ENCODE measurements at regions not wholly inside any gene's neighbourhood (a gene's known extent, or its start where the extent isn't known, plus 50 kb on each side); places are given as distances from the start of the nearest gene placed in this dataset.

DNA sequence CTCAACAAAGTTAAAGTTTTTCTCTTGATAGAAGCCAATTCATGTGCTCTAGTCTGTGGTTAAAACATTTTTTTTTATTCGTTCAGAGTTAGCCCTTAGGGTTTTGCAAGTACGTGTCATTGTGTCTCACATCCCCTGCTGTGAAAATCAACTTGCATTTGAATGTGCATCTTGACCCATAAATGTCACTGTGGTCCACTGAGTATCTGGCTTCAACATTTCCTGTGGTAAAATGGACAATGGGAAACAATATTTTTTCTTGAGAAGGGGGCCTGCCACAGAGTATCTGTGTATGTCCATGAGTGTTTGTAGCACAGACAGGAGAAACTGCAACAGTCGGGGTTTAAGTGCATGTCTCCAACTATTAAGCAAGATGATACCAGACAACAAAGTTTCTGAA, 554.8 kb upstream of the TENM3 start:
- DNase-seq: no peak

DNA sequence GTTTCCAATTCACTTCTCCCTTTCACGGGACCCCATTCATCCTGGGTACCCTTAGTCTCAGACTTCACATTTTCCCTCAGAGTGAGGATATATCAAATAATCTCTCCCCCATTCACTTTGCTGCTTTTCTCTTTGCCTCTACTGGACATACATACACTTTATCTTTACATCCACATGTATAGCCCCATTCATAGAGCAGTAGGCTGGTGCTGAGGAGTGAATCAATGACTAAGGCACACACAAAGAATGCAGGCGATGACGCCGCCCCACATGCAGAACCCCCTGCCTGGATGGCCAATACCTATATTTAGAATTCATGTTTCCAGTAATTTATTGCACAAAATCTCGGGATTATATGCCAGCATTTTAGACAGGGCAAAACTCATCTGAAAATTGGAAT, 554.3 kb upstream of the TENM3 start:
- no peak for DNase-seq

GRCh38 chr4:181690498-181690897, 552.7 kb upstream of the TENM3 start:
- DNase-seq: no peak

GRCh38 chr4:181692965-181693364, 550.2 kb upstream of the TENM3 start:
- DNase-seq: no peak

DNA sequence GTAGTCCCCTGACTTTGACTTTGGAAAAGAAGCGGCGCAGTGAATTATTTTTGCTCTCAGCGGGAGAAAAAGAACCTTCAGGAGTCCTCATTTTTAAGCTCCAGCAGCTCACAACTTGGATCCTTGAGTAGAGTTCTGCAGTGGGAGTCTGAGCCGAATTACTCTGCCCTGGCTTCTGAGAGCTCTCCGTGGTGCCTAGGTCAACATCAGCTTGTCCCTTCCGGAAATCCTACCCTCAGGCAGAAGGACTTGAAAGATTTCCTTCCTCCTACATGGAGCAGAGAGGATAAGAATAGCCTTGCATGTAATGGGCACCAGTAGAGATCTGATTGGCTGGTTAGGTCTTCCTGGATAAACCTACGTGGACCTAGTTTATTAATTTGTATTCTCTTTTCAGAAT, 549.7 kb upstream of the TENM3 start:
- DNase-seq: no peak

GRCh38 chr4:181698221-181698620, 545.0 kb upstream of the TENM3 start:
- DNase-seq: no peak

- DNase-seq: no peak
Observed at GRCh38 chr4:181701214-181701613, 542.0 kb upstream of the TENM3 start.

DNA sequence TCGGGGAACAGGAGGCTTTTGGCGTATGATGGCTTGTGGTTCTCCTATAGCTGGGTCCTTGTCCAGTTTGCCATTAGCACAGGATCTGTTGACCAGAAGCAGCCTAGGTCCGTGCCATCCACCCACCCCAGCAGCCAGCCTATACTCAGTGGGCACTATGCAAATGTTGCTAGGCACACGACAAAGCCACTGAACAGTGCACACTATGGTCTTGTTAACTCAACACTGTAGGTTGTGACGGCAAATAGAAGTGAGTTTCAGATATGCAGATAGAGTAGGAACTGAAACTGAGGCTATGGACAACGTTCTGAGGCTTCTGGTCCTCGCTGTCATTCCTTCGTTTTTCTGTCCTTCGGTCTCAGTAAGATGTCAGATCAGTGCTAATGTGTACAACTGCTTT, 541.3 kb upstream of the TENM3 start:
- no peak for DNase-seq

DNA sequence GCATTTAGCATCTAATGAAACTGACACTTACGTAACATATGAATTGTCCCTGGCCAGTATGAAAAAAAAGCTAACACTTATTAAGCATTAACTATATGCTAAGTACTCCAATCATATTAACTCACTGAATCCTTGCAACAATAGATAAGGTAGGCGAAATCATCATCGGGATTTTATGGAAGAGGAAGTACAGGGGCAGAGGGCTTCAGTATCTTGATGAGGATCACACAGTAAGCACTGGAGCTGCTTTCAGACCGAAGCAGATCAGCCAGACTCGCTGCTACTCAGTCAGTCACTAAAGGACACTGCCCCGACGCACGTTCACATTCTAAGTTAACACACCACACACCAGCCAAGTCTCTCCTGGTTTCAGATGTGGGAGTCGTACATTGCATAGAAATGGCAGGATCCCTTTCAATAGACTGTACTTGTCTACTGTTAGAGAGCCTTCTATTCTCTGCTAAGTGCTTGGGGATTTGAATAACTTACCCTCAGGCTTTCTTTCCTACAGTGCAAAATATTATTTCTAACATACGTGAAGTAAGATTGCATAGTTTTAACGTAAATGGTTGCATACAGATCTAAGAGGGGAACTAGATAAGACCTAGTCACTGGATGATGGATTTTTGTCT, 540.2 kb upstream of the TENM3 start:
- DNase-seq: no peak

GRCh38 chr4:181710143-181710542, 533.1 kb upstream of the TENM3 start:
- no peak for DNase-seq

GRCh38 chr4:181711387-181711786, 531.8 kb upstream of the TENM3 start:
- no peak for DNase-seq

DNA sequence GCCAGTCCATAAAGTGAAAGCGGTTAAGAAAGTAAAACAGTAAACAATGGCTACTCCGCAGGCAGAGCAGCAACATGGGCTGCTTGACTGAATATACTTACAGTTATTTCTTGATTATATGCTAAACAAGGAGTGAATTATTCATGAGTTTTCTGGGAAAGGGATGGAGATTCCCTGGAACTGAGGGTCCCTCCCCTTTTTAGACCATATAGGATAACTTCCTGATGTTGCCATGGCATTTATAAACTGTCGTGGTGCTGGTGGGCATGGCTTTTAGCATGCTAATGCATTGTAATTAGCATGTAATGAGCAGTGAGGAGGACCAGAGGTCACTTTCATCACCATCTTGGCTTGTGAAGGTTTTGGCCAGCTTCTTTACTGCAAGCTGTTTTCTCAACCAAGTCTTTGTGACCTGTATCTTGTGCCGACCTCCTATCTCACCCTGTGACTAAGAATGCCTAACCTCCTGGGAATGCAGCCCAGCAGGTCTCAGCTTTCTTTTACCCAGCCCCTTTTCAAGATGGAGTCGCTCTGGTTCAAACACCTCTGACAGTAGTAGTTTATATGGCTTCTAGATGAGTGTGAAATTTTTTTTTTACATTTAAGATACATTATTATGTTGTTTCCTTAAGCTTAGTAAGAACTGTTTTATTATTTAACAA, 514.8 kb upstream of the TENM3 start:
- no peak for DNase-seq

DNA sequence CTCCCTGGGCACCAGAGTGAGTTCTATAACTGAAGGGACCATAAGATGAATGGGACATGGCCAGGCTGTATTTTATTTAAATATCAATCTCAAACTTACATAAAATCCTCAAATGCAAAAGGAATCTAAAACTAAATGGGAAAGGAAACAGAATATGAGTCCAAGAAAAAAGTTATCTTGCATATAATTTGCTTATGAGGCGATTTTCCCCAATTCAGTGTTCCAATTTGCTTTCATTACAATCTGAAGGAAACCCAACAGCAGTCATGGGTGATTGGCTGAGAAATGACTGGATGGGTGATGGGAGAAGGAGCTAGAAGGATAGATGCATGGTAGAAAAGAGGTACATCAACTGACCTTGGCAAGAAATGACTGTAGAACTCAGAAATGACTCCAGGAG, 511.3 kb upstream of the TENM3 start:
- no peak for DNase-seq

DNA sequence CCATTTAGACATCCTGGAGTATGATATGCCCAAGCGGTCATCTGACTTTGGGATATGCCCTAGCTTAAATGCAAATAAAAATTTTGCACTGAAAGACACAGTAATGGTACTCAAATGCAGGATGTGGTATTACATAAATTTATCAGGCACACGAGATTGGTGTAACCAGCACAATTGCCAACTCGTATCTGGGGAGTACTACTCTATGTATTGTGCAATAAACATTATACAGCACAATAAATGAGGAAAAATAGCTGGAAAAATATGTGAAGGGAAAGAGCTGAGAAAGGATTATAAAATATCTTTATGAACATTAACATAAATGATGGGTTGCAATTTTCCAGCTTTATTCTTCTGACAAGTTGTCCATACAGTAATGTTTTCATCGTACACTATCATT, 505.5 kb upstream of the TENM3 start:
- DNase-seq: no peak

- DNase-seq: no peak
Observed at GRCh38 chr4:181739031-181739430, 504.2 kb upstream of the TENM3 start.

DNA sequence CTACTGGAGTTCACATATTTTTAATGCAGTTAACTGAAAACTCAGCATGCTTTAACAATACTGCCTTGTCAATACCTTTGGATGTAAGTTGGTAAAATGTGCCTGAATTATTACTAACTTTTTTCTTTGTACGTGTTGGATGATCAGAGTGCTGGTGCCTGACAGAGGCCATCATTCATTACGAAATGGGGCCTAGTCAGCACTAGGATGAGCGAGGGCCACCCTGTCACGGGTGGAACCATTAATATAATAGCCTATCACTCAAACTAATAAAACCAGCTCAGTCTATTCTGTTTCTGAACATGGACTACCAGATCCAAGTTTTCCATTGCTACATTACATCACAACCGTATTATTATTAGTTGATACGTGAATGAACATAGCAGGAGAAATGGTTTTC, 501.7 kb upstream of the TENM3 start:
- no peak for DNase-seq

DNA sequence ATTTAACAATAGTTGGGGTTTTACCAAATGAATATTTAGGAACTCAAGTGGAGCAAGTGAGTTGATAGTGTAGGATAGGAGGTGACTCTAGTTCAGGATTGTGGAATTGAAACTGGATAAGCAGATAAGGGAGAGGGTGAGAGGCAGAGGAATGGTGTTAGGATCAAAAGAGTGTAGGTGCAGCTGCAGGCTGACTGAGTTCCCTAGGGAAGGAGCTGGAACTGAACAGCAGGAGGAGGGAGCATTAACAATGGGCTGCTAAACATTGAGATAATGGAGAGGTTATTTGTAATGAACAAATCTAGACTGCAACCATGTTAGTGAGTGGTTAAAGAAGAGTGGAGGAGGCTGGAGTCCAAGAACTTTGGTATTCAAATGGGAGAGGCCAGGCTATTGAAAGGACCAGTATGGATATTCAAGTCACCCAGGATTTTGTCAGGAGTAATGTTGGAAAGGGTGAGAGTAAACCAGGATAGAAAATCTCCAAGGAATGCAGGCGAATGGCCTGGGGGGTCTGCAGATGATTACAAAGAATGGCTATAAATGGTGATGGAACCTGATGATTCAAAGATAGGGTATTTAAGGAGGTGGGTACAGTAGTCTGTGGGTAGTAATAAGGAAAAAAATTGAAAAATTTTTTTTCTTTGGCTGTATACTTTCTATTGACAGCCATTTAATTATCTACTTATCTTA, 497.1 kb upstream of the TENM3 start:
- DNase-seq: no peak

- no peak for DNase-seq
Observed at GRCh38 chr4:181748581-181748980, 494.6 kb upstream of the TENM3 start.

GRCh38 chr4:181752516-181752915, 490.7 kb upstream of the TENM3 start:
- no peak for DNase-seq

DNA sequence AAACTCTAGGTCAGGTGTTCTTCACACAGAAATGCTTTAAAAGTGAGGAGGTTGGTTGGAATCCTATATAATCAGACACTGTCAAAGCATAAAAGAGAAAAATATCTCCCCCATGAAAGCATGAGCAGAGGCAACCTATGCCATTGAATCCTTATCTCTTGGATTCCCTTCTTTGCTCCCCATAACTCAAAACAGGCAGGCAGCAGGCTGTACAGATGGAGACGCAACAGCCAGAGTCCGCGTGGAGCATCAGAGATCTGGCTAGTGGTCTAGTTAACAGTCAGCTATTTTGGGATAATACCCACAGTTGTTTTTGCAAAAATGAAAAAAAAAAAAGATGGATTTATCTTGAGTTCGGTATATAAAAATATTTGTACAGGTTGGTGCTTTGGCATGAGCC, 490.0 kb upstream of the TENM3 start:
- no peak for DNase-seq

DNA sequence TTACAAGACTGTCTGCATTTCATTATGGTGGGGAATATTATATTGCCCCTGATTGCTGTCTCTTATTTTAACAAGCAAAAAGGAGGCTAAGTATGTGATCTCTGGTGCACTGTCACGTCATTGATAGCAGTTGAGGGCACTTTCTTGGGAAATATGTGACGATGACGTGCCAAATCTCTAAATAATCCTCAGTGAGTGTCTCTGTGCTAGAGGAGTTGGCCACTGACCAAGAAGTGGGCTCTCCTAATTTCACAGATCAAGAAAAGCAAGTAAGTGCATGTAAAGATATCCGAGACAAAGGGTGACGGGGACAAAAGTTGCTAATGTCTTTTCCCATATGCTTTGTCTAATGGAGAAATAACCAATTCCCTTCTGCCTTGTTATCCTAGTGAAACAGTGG, 487.4 kb upstream of the TENM3 start:
- no peak for DNase-seq

- no peak for DNase-seq
Observed at GRCh38 chr4:181756451-181757095, 486.6 kb upstream of the TENM3 start.

GRCh38 chr4:181757098-181757497, 486.1 kb upstream of the TENM3 start:
- DNase-seq: no peak

Measured in activated CD4-positive, alpha-beta T cell treated with anti-CD3 and anti-CD28 coated beads, Interleukin-2, amount 50 U/mL, for 48 hours (primary cell).